ENCODE measurements at regions not wholly inside any gene's neighbourhood (a gene's known extent, or its start where the extent isn't known, plus 50 kb on each side); places are given as distances from the start of the nearest gene placed in this dataset.

DNA sequence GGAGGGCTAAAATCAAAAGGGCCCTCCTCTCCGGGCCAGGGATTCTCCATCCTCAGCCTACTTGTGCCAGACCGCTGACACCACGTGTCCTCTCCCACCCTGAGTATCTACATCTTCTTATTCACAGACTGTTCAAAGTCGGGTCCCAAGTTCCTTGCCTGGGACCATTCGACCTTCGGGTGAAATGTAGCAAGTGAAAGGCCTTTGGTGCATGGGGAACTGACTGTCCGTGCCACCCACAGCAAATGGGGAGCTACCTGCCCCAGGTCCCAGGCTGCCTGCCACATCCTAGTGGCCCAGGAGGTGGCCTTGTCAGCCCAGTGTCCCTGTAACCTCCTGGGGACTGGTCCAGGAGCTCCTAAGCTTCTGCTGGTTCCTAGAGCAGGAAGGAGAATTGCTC, 67.3 kb downstream of the RTL6 start:
- H3K4me1 ChIP-seq (ENCODE audit: control insufficient read depth in 2 of 2, insufficient read depth in 2 of 2, low read length in 2 of 2) = peaks cover 0 to 6% of the 10 kb centered on the region in 2 donors
- no peaks in the 10 kb centered on the region for H3K27me3 ChIP-seq (ENCODE audit: control insufficient read depth in 2 of 2, insufficient read depth in 2 of 2, low read length in 2 of 2)
- H3K36me3 ChIP-seq (ENCODE audit: control insufficient read depth in 2 of 2, insufficient read depth in 2 of 2, low read length in 2 of 2) = no peaks in the 10 kb centered on the region
- H3K9ac ChIP-seq (ENCODE audit: low read depth in 1 of 2, low read length in 2 of 2) = no peak overlapping the region
- no peak overlapping the region for H3K4me3 ChIP-seq (ENCODE audit: low read length in 2 of 2)
- no peaks in the 10 kb centered on the region for H3K9me3 ChIP-seq (ENCODE audit: control insufficient read depth in 2 of 2, low read length in 2 of 2)
- H3K27ac ChIP-seq (ENCODE audit: low read depth in 2 of 2, low read length in 2 of 2) = no peak overlapping the region

DNA sequence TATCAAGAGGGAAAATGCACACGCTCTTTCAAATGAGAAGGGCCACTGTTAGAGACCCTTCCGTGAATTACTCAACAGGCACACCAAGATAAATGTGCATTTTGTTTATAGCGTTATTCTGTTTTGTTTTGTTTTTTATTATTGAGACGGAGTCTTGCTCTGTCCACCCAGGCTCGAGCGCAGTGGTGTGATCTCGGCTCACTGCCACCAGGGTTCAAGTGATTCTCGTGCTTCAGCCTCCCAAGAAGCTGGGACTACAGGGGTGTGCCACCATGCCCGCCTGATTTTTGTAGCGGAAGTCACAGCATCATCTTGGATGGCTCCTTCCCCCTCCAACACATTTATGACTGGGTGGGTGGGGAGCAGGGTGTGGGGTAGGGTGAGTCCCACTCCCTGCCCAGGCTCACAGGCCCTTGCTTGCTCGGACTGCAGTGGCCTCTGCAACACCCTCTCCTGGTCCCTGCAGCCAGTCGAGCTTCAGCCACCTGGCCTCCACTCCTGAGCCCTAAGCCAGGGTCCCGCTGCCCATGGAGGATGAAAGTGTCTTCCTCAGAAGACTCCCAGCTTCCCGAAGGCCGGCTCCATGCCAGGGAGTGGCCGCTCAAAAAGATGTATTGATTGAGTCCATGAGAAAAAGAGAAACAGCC, 68.0 kb downstream of the RTL6 start:
- no peaks in the 10 kb centered on the region for H3K27me3 ChIP-seq (ENCODE audit: control insufficient read depth in 2 of 2, insufficient read depth in 2 of 2, low read length in 2 of 2)
- H3K4me1 ChIP-seq (ENCODE audit: control insufficient read depth in 2 of 2, insufficient read depth in 2 of 2, low read length in 2 of 2) = peaks cover 0 to 6% of the 10 kb centered on the region in 2 donors
- no peak overlapping the region for H3K9ac ChIP-seq (ENCODE audit: low read depth in 1 of 2, low read length in 2 of 2)
- no peaks in the 10 kb centered on the region for H3K36me3 ChIP-seq (ENCODE audit: control insufficient read depth in 2 of 2, insufficient read depth in 2 of 2, low read length in 2 of 2)
- no peak overlapping the region for H3K27ac ChIP-seq (ENCODE audit: low read depth in 2 of 2, low read length in 2 of 2)
- H3K9me3 ChIP-seq (ENCODE audit: control insufficient read depth in 2 of 2, low read length in 2 of 2) = no peaks in the 10 kb centered on the region
- no peak overlapping the region for H3K4me3 ChIP-seq (ENCODE audit: low read length in 2 of 2)

DNA sequence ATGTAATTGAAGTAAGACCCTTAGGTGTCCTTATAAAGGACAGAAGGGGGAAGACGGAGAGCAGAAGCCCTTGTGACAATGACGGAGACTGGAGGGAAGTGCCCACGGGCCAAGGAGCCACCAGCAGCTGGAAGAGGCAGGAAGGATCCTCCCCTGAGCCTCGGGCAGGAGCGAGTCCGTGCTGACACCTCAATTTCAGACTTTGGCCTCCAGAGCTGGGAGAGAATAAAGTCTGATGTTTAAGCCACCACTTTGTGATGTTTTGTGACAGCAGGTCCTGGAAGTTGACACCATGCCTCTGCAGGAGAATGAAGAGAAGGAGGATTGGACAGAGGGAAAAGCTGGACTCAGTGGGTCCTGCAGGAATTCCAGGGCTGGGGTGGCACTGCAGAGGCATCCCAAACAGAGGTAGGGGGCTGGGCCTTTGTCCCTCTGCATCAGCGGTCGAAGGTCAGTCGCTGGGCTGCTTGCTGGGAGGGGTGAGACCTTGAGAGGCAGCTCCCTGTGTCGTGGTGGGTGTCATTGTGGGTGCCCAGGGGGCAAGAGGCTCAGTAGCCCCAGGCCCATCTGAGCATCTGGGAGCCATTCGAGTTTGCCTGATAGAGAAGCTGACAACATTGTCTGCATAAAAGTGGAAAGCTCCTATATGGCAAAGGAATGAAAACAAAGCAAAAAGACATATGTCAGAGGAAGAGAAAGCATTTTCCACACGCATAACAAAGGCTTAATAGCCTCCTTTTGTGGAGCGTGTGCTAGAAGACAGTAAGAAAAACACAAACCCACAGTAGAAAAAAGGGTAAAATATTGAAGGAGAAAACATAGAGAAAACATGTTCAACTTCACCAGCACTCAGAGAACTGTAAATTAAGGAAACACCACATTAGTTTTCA, 68.8 kb downstream of the RTL6 start:
- no peak overlapping the region for H3K4me3 ChIP-seq (ENCODE audit: low read length in 2 of 2)
- no peaks in the 10 kb centered on the region for H3K9me3 ChIP-seq (ENCODE audit: control insufficient read depth in 2 of 2, low read length in 2 of 2)
- H3K36me3 ChIP-seq (ENCODE audit: control insufficient read depth in 2 of 2, insufficient read depth in 2 of 2, low read length in 2 of 2) = no peaks in the 10 kb centered on the region
- H3K27ac ChIP-seq (ENCODE audit: low read depth in 2 of 2, low read length in 2 of 2) = no peak overlapping the region
- no peaks in the 10 kb centered on the region for H3K27me3 ChIP-seq (ENCODE audit: control insufficient read depth in 2 of 2, insufficient read depth in 2 of 2, low read length in 2 of 2)
- H3K4me1 ChIP-seq (ENCODE audit: control insufficient read depth in 2 of 2, insufficient read depth in 2 of 2, low read length in 2 of 2) = peaks cover 0 to 6% of the 10 kb centered on the region in 2 donors
- H3K9ac ChIP-seq (ENCODE audit: low read depth in 1 of 2, low read length in 2 of 2) = no peak overlapping the region

DNA sequence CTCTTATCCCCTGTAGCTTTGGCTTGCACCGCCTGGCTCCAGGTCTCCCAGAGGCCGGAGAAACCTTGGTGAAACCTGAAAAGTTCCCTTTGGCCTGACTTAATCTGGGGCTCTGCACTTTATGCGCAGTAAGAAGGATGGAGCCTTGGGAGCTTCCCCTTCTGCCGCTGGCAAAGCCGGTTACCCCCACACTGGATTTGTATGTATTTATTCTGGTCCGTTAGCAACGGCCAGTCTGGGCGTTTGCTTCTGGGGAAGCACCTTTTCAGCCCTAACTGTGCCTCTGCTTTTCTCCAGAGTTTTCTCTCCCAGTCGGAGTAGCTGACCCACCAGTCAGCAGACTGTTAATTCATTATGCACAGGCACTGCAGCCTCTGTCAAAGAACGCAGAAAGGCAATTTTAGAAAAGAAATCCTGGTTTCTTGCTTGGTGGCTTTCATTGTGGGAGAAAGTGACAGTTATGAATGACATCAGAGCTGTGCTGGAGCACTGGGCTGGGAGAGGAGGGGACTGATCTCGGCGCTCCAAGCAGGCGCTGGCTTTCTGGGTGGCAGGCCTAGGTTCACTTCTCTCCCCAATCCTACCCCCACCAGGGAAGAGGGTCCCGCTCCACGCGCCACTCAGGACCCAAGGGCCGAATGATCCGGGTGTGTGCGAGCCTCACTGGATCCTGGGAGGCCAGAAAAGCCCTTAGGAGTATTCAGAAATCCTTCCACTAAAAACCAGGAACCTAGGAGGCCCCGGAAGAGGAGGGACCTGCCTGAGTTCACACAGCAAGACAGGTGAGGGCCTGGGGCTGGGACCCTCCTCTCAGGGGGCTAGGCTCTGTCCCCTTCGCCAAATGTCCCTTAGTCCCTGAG, 70.2 kb downstream of the RTL6 start:
- Histone ChIP-seq H3K4me1 (ENCODE audit: control insufficient read depth in 2 of 2, insufficient read depth in 2 of 2, low read length in 2 of 2) (peaks cover 0 to 3% of the 10 kb centered on the region in 2 donors), H3K27me3 (ENCODE audit: control insufficient read depth in 2 of 2, insufficient read depth in 2 of 2, low read length in 2 of 2) (no peaks in the 10 kb centered on the region), H3K27ac (ENCODE audit: low read depth in 2 of 2, low read length in 2 of 2) (no peak overlapping the region), H3K9ac (ENCODE audit: low read depth in 1 of 2, low read length in 2 of 2) (no peak overlapping the region), H3K9me3 (ENCODE audit: control insufficient read depth in 2 of 2, low read length in 2 of 2) (no peaks in the 10 kb centered on the region), H3K36me3 (ENCODE audit: control insufficient read depth in 2 of 2, insufficient read depth in 2 of 2, low read length in 2 of 2) (no peaks in the 10 kb centered on the region), H3K4me3 (ENCODE audit: low read length in 2 of 2) (no peak overlapping the region)

DNA sequence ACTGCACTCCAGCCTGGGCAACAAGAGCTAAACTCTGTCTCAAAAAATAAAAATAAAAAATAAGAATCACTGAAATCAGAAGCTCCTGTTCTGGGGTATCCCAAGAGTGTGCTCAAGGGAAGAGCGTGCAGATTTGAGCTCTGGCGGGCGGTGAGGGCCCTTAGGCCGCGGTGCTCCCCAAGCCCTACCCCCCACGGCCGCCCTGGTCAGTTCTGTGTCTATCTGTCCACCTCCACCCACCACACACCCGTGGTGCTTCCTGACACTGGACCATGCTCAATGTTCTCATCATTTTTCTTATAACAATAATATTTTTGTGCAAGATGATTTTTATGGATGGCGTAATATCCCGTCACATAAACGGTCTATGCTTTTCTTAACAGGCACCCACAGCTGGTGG, 71.1 kb downstream of the RTL6 start:
- H3K27ac ChIP-seq (ENCODE audit: low read depth in 2 of 2, low read length in 2 of 2) = no peak overlapping the region
- no peaks in the 10 kb centered on the region for H3K36me3 ChIP-seq (ENCODE audit: control insufficient read depth in 2 of 2, insufficient read depth in 2 of 2, low read length in 2 of 2)
- H3K27me3 ChIP-seq (ENCODE audit: control insufficient read depth in 2 of 2, insufficient read depth in 2 of 2, low read length in 2 of 2) = no peaks in the 10 kb centered on the region
- no peak overlapping the region for H3K4me3 ChIP-seq (ENCODE audit: low read length in 2 of 2)
- H3K9ac ChIP-seq (ENCODE audit: low read depth in 1 of 2, low read length in 2 of 2) = no peak overlapping the region
- peaks cover 0 to under 1% of the 10 kb centered on the region in 2 donors for H3K4me1 ChIP-seq (ENCODE audit: control insufficient read depth in 2 of 2, insufficient read depth in 2 of 2, low read length in 2 of 2)
- H3K9me3 ChIP-seq (ENCODE audit: control insufficient read depth in 2 of 2, low read length in 2 of 2) = no peaks in the 10 kb centered on the region

DNA sequence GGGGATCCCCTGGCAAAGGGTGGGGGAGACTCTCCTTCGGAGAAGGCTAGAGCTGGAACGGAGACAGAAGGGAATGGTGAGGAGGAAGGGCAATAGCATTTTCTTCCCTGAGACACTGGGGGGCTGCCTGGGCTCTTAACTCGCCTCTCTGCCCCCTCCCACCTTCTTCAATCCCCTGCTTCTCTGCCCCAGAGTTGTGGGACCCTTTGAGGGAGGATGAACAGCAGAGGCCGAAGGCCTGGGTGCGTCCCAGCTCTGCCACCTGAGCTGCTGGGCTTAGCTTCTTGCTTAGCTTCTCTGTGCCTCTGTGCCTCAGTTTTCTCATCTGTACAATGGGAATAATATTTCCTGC, 72.4 kb downstream of the RTL6 start:
- no peak overlapping the region for H3K4me3 ChIP-seq (ENCODE audit: low read length in 2 of 2)
- H3K27ac ChIP-seq (ENCODE audit: low read depth in 2 of 2, low read length in 2 of 2) = no peak overlapping the region
- no peaks in the 10 kb centered on the region for H3K4me1 ChIP-seq (ENCODE audit: control insufficient read depth in 2 of 2, insufficient read depth in 2 of 2, low read length in 2 of 2)
- no peaks in the 10 kb centered on the region for H3K27me3 ChIP-seq (ENCODE audit: control insufficient read depth in 2 of 2, insufficient read depth in 2 of 2, low read length in 2 of 2)
- H3K9me3 ChIP-seq (ENCODE audit: control insufficient read depth in 2 of 2, low read length in 2 of 2) = no peaks in the 10 kb centered on the region
- H3K36me3 ChIP-seq (ENCODE audit: control insufficient read depth in 2 of 2, insufficient read depth in 2 of 2, low read length in 2 of 2) = no peaks in the 10 kb centered on the region
- no peak overlapping the region for H3K9ac ChIP-seq (ENCODE audit: low read depth in 1 of 2, low read length in 2 of 2)

DNA sequence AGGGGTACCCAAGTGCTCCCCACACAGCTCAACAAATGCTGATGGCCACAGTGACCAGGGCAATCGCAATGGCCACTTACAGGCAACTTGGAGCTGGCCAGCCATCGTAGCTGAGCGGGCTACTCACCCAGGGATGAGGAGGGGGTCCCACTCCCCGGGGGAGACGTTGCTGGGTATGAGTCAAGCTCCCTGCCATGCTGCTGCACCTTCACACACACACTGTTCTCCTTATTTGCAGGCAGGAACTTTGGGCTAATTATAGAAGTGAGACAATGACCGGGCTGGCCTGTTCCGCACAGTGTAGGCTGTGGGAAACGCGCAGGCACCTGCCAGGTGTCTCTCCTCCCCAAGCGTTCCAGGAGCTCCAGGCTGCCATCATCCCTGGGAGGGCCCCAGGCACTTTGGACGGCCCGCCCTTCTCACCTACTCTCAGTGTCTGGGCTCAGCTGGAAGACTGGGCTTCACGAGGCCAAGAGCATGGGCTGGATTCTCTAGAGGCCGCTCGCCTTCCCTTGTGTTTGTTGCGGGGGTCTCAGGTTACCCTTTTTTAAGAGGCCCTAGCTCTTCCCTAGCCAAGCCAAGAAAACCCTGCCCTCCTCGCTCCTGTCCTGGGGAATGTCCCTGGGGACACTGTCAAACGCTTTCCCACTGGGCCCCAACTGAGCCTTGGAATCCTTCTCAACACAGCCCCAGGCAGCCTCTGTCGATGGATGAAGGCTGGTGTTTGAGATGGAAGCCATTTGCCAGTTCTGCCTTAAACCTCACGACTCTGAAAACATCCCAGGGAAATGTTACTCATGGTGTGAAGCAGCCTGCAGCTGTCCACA, 73.0 kb downstream of the RTL6 start:
- Histone ChIP-seq H3K9ac (ENCODE audit: low read depth in 1 of 2, low read length in 2 of 2) (no peak overlapping the region), H3K36me3 (ENCODE audit: control insufficient read depth in 2 of 2, insufficient read depth in 2 of 2, low read length in 2 of 2) (no peaks in the 10 kb centered on the region), H3K4me3 (ENCODE audit: low read length in 2 of 2) (no peak overlapping the region), H3K27me3 (ENCODE audit: control insufficient read depth in 2 of 2, insufficient read depth in 2 of 2, low read length in 2 of 2) (no peaks in the 10 kb centered on the region), H3K9me3 (ENCODE audit: control insufficient read depth in 2 of 2, low read length in 2 of 2) (no peaks in the 10 kb centered on the region), H3K4me1 (ENCODE audit: control insufficient read depth in 2 of 2, insufficient read depth in 2 of 2, low read length in 2 of 2) (no peaks in the 10 kb centered on the region), H3K27ac (ENCODE audit: low read depth in 2 of 2, low read length in 2 of 2) (no peak overlapping the region)

DNA sequence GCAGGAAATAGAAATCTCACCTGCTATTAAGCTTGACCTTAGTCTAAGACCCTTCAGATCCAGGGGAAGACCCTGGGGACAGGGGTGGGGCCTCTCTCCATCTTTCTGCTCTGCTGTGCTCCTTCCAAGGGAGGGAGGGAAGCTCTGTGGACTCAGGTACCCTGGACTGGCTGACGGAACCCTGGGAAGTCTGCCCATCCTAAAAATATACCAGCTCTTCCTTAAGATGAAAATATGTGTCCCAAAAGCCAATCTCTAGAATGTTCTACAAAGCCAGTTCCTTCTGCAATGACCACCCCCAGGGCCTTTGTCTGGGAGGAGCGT, 73.7 kb downstream of the RTL6 start:
- Histone ChIP-seq H3K27me3 (ENCODE audit: control insufficient read depth in 2 of 2, insufficient read depth in 2 of 2, low read length in 2 of 2) (no peaks in the 10 kb centered on the region), H3K36me3 (ENCODE audit: control insufficient read depth in 2 of 2, insufficient read depth in 2 of 2, low read length in 2 of 2) (no peaks in the 10 kb centered on the region), H3K27ac (ENCODE audit: low read depth in 2 of 2, low read length in 2 of 2) (no peak overlapping the region), H3K9ac (ENCODE audit: low read depth in 1 of 2, low read length in 2 of 2) (no peak overlapping the region), H3K4me3 (ENCODE audit: low read length in 2 of 2) (no peak overlapping the region), H3K4me1 (ENCODE audit: control insufficient read depth in 2 of 2, insufficient read depth in 2 of 2, low read length in 2 of 2) (no peaks in the 10 kb centered on the region), H3K9me3 (ENCODE audit: control insufficient read depth in 2 of 2, low read length in 2 of 2) (peaks cover 3% of the 10 kb centered on the region in 2 donors)

DNA sequence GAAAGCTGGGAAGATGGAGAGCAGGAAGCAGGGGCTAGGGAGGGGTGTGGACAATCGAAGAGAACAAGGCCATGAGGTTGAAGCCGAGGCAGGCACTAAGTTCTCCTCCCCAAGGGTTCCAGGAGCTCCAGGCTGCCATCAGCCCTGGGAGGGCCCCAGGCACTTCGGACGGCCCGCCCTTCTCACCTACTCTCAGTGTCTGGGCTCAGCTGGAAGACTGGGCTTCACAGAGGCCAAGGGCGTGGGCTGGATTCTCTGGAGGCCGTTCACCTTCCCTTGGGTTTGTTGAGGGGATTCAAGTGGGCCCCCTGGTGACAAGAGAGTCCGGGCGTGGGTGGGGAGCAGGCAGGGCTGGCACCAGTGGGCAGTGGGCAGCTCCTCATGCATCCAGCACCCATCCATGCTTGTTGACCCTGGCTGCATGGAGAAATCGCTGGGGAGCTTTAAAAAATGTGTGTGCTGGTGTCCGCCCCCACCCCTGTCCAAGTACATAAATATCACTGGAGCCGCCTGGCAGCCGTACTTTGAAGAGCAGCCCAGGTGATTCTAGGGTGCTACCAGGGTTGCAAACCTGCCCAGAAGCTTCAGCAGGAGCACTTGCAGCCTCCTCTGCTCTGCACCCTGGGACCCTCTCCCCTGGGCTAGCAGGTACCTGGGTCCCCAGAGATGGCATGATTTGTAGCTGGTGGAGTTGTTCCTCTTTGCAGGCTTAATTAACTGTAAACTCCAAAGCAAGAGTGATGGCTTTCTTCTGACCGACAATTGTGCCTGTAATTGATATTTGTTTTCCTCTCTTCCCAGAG, 74.3 kb downstream of the RTL6 start:
- Histone ChIP-seq H3K9me3 (ENCODE audit: control insufficient read depth in 2 of 2, low read length in 2 of 2) (peaks cover 3 to 4% of the 10 kb centered on the region in 2 donors), H3K4me1 (ENCODE audit: control insufficient read depth in 2 of 2, insufficient read depth in 2 of 2, low read length in 2 of 2) (no peaks in the 10 kb centered on the region), H3K36me3 (ENCODE audit: control insufficient read depth in 2 of 2, insufficient read depth in 2 of 2, low read length in 2 of 2) (no peaks in the 10 kb centered on the region), H3K27ac (ENCODE audit: low read depth in 2 of 2, low read length in 2 of 2) (no peak overlapping the region), H3K9ac (ENCODE audit: low read depth in 1 of 2, low read length in 2 of 2) (no peak overlapping the region), H3K4me3 (ENCODE audit: low read length in 2 of 2) (no peak overlapping the region), H3K27me3 (ENCODE audit: control insufficient read depth in 2 of 2, insufficient read depth in 2 of 2, low read length in 2 of 2) (no peaks in the 10 kb centered on the region)
